Loucy (cell line): ENCODE measurements at regions not wholly inside any gene's neighbourhood (a gene's known extent, or its start where the extent isn't known, plus 50 kb on each side); places are given as distances from the start of the nearest gene placed in this dataset.

Experiments
- H2AFZ ChIP-seq: fragments of 200-600 bp; sonication (generic); 2 replicates; pipeline ENCODE4 v1.6.0; 2016; ENCODE audit warnings: antibody characterized with exemption, mild to moderate bottlenecking, low read length, moderate library complexity
- H3F3A ChIP-seq: fragments of 200-600 bp; 2 replicates; pipeline ENCODE4 v1.6.0; 2016; ENCODE audit warnings: antibody characterized with exemption, low read depth, mild to moderate bottlenecking
- H3K27me3 ChIP-seq: fragments of 200-600 bp; sonication (generic); 2 replicates; pipeline ENCODE4 v1.6.1; 2014; ENCODE audit warnings: low read length, mild to moderate bottlenecking; ENCODE audit not compliant: insufficient read depth, poor library complexity, severe bottlenecking
- H3K36me3 ChIP-seq: fragments of 200-600 bp; sonication (generic); 2 replicates; pipeline ENCODE4 v1.6.1; 2016; ENCODE audit warnings: low read length; ENCODE audit not compliant: insufficient read depth
- H3K4me1 ChIP-seq: fragments of 200-600 bp; sonication (generic); 2 replicates; pipeline ENCODE4 v1.5.1; 2014; ENCODE audit warnings: low read length, mild to moderate bottlenecking; ENCODE audit not compliant: insufficient read depth, poor library complexity, severe bottlenecking
- H3K4me2 ChIP-seq: fragments of 200-600 bp; sonication (generic); 2 replicates; pipeline ENCODE4 v1.6.0; 2014; ENCODE audit warnings: antibody characterized with exemption, low read length, low read depth, mild to moderate bottlenecking; ENCODE audit not compliant: poor library complexity, severe bottlenecking
- H3K4me3 ChIP-seq: fragments of 200-600 bp; sonication (generic); 2 replicates; pipeline ENCODE4 v1.5.1; 2014; ENCODE audit warnings: low read length, mild to moderate bottlenecking, mixed read lengths; ENCODE audit not compliant: poor library complexity, severe bottlenecking
- H3K79me2 ChIP-seq: fragments of 200-600 bp; sonication (generic); 2 replicates; pipeline ENCODE4 v1.6.1; 2014; ENCODE audit warnings: low read length; ENCODE audit not compliant: insufficient read depth
- H3K9ac ChIP-seq: fragments of 200-600 bp; sonication (generic); 2 replicates; pipeline ENCODE4 v1.6.0; 2014; ENCODE audit warnings: mild to moderate bottlenecking, low read depth, low read length, moderate library complexity; ENCODE audit not compliant: poor library complexity, severe bottlenecking
- H3K9me2 ChIP-seq: fragments of 200-600 bp; sonication (generic); replicated peaks from 2 replicates; pipeline ENCODE4 v1.6.1; 2016; ENCODE audit warnings: low read depth, low read length, mixed read lengths
- H3K9me3 ChIP-seq: fragments of 200-600 bp; sonication (generic); 2 replicates; pipeline ENCODE4 v1.6.1; 2014; ENCODE audit warnings: mild to moderate bottlenecking, antibody characterized with exemption, low read length, low read depth; ENCODE audit not compliant: insufficient read depth
- H4K20me1 ChIP-seq: fragments of 200-600 bp; sonication (generic); 2 replicates; pipeline ENCODE4 v1.6.0; 2014; ENCODE audit warnings: antibody characterized with exemption, low read length, mild to moderate bottlenecking; ENCODE audit not compliant: insufficient read depth, poor library complexity, severe bottlenecking
- EZH2phosphoT487 ChIP-seq: fragments of 200-600 bp; IDR thresholded peaks from 2 replicates; pipeline ENCODE4 v1.6.1; 2018; ENCODE audit warnings: antibody characterized with exemption, mild to moderate bottlenecking, moderate library complexity, borderline replicate concordance
- TF ChIP-seq, protein P1 (sequence below): fragments of 200-600 bp; sonication (generic); conservative IDR thresholded peaks from 2 replicates; pipeline ENCODE4 v1.5.1; 2014; ENCODE audit warnings: mild to moderate bottlenecking, antibody characterized with exemption, low read length

- Histone ChIP-seq H3K9ac (no peak overlapping the region), H3K9me2 (no peaks in the 10 kb centered on the region), H2AFZ (no peak overlapping the region), H3K4me3 (no peak overlapping the region), H4K20me1 (no peaks in the 10 kb centered on the region), H3K9me3 (no peaks in the 10 kb centered on the region), H3K79me2 (no peaks in the 10 kb centered on the region), H3K4me1 (no peaks in the 10 kb centered on the region), H3F3A (no peaks in the 10 kb centered on the region), H3K36me3 (no peaks in the 10 kb centered on the region), H3K4me2 (no peak overlapping the region), H3K27me3 (no peaks in the 10 kb centered on the region)
- TF ChIP-seq, protein P1, sequence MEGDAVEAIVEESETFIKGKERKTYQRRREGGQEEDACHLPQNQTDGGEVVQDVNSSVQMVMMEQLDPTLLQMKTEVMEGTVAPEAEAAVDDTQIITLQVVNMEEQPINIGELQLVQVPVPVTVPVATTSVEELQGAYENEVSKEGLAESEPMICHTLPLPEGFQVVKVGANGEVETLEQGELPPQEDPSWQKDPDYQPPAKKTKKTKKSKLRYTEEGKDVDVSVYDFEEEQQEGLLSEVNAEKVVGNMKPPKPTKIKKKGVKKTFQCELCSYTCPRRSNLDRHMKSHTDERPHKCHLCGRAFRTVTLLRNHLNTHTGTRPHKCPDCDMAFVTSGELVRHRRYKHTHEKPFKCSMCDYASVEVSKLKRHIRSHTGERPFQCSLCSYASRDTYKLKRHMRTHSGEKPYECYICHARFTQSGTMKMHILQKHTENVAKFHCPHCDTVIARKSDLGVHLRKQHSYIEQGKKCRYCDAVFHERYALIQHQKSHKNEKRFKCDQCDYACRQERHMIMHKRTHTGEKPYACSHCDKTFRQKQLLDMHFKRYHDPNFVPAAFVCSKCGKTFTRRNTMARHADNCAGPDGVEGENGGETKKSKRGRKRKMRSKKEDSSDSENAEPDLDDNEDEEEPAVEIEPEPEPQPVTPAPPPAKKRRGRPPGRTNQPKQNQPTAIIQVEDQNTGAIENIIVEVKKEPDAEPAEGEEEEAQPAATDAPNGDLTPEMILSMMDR, result no peak
- no peak for TF ChIP-seq EZH2phosphoT487
Measured at GRCh38 chr1:71224741-71225377, 144.0 kb upstream of the ZRANB2 start.

- Histone ChIP-seq H3K4me1 (no peaks in the 10 kb centered on the region), H3K9me3 (no peaks in the 10 kb centered on the region), H3F3A (no peaks in the 10 kb centered on the region), H2AFZ (no peak overlapping the region), H3K36me3 (no peaks in the 10 kb centered on the region), H4K20me1 (no peaks in the 10 kb centered on the region), H3K27me3 (no peaks in the 10 kb centered on the region), H3K9me2 (no peaks in the 10 kb centered on the region), H3K4me3 (no peak overlapping the region), H3K9ac (no peak overlapping the region), H3K79me2 (no peaks in the 10 kb centered on the region), H3K4me2 (no peak overlapping the region)
- TF ChIP-seq EZH2phosphoT487, result no peak
- TF ChIP-seq, protein P1, result no peak
Measured at GRCh38 chr1:71223641-71224340, 143.0 kb upstream of the ZRANB2 start.

DNA sequence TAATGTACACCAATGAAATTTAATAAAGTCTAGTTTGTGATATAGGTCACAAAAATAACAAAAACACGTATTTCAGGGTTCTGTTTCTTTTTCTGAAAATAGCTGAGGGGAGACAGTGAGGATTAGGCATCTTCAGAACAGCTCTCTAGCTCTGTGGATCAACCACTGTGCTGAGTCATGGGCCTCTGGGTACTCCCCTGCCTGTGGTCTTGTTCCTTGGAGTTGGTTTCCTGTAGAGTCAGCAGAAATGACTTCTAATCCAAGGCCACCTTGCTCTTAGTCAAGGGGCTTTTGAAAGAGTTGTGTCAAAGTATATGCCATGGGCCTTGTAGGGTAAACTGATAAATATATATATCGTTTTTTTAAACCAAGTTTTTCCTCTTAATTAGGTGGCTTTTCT, 141.8 kb upstream of the ZRANB2 start:
- Histone ChIP-seq H3K4me2 (no peak overlapping the region), H3K36me3 (no peaks in the 10 kb centered on the region), H3K9me3 (no peaks in the 10 kb centered on the region), H3K79me2 (no peaks in the 10 kb centered on the region), H3K27me3 (no peaks in the 10 kb centered on the region), H3K9ac (no peak overlapping the region), H3K4me1 (no peaks in the 10 kb centered on the region), H3F3A (no peaks in the 10 kb centered on the region), H2AFZ (no peak overlapping the region), H4K20me1 (no peaks in the 10 kb centered on the region), H3K9me2 (no peaks in the 10 kb centered on the region), H3K4me3 (no peak overlapping the region)
- TF ChIP-seq EZH2phosphoT487, result no peak
- TF ChIP-seq, protein P1, result no peak
